Vagina (tissue), 2 donors: ENCODE measurements at regions not wholly inside any gene's neighbourhood (a gene's known extent, or its start where the extent isn't known, plus 50 kb on each side); places are given as distances from the start of the nearest gene placed in this dataset.

Experiments used
- POLR2A ChIP-seq, 2 donors: fragments of 450-650 bp; IDR thresholded peaks; one replicate each; pipeline ENCODE4 v1.6.1; 2017; ENCODE audit warnings: antibody characterized with exemption in 2 of 2, mild to moderate bottlenecking in 2 of 2, moderate library complexity in 2 of 2
- POLR2AphosphoS5 ChIP-seq, 2 donors: sonication (generic); formaldehyde crosslinking; IDR thresholded peaks; one replicate each; pipeline ENCODE4 v1.9.0; 2017; ENCODE audit warnings: antibody characterized with exemption in 2 of 2, mild to moderate bottlenecking in 2 of 2, low read depth in 1 of 2; ENCODE audit not compliant: insufficient read depth in 1 of 2
- TF ChIP-seq, protein P1 (sequence below), 3 experiments: fragments of 450-650 bp in 2 of 3; fragments of 200-600 bp in 1 of 3; sonication (generic) in 1 of 3; IDR thresholded peaks; one replicate each; pipeline ENCODE4 v1.5.1; 2017 to 2019; ENCODE audit warnings: antibody characterized with exemption in 3 of 3, mild to moderate bottlenecking in 2 of 3, moderate library complexity in 2 of 3

GRCh38 chr10:131692686-131693334 lies 208.0 kb upstream of the PPP2R2D start:
- TF ChIP-seq, protein P1, sequence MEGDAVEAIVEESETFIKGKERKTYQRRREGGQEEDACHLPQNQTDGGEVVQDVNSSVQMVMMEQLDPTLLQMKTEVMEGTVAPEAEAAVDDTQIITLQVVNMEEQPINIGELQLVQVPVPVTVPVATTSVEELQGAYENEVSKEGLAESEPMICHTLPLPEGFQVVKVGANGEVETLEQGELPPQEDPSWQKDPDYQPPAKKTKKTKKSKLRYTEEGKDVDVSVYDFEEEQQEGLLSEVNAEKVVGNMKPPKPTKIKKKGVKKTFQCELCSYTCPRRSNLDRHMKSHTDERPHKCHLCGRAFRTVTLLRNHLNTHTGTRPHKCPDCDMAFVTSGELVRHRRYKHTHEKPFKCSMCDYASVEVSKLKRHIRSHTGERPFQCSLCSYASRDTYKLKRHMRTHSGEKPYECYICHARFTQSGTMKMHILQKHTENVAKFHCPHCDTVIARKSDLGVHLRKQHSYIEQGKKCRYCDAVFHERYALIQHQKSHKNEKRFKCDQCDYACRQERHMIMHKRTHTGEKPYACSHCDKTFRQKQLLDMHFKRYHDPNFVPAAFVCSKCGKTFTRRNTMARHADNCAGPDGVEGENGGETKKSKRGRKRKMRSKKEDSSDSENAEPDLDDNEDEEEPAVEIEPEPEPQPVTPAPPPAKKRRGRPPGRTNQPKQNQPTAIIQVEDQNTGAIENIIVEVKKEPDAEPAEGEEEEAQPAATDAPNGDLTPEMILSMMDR (IDR thresholded peaks at IDR 0.05), result no peak
- TF ChIP-seq POLR2A (IDR thresholded peaks at IDR 0.05), result no peak
- no peak for TF ChIP-seq POLR2AphosphoS5 (IDR thresholded peaks at IDR 0.05; ENCODE audit: insufficient read depth in 1 of 2, low read depth in 1 of 2)
